Mesodermal cell (in vitro differentiated cells): ENCODE measurements at regions not wholly inside any gene's neighbourhood (a gene's known extent, or its start where the extent isn't known, plus 50 kb on each side); places are given as distances from the start of the nearest gene placed in this dataset.

Source experiments
- H3K27ac ChIP-seq: 2 replicates; pipeline ENCODE4 v1.7.0; 2013; ENCODE audit warnings: mild to moderate bottlenecking, low read depth, low read length, moderate library complexity; ENCODE audit not compliant: severe bottlenecking
- H3K36me3 ChIP-seq: 2 replicates; pipeline ENCODE4 v1.7.1; 2013; ENCODE audit warnings: mild to moderate bottlenecking, low read length, moderate library complexity; ENCODE audit not compliant: control insufficient read depth, insufficient read depth
- H3K4me1 ChIP-seq: one replicate; pipeline ENCODE4 v1.7.1; 2013; ENCODE audit warnings: mild to moderate bottlenecking, low read length; ENCODE audit not compliant: insufficient read depth, control insufficient read depth, poor library complexity, severe bottlenecking
- H3K4me3 ChIP-seq: 2 replicates; pipeline ENCODE4 v1.7.0; 2013; ENCODE audit warnings: low read length, control low read depth, mild to moderate bottlenecking; ENCODE audit not compliant: insufficient read depth, poor library complexity, severe bottlenecking; ENCODE audit errors: extremely low read depth
- H3K9me3 ChIP-seq: 2 replicates; pipeline ENCODE4 v1.7.1; 2013; ENCODE audit warnings: mild to moderate bottlenecking, low read length, moderate library complexity; ENCODE audit not compliant: control insufficient read depth
- WGBS, 2 experiments: methylation state at CpG; one replicate each; pipeline ENCODE4 v1.1.5; 2013; ENCODE audit warnings: missing lambda C conversion rate in 2 of 2; ENCODE audit not compliant: insufficient coverage in 2 of 2; 5-methylcytosine and 5-hydroxymethylcytosine counted together

- WGBS, 2 experiments = no CpG with 5 or more reads among the region's 1 CpG
- Histone ChIP-seq H3K4me3 (no peak overlapping the region), H3K27ac (no peak overlapping the region), H3K9me3 (no peaks in the 10 kb centered on the region), H3K36me3 (no peaks in the 10 kb centered on the region), H3K4me1 (no peaks in the 10 kb centered on the region)
Measured at GRCh38 chr4:115294717-115295116, 181.3 kb upstream of the NDST4 start.

GRCh38 chr4:115293093-115293462 lies 179.7 kb upstream of the NDST4 start:
- Histone ChIP-seq H3K4me1 (no peaks in the 10 kb centered on the region), H3K27ac (no peak overlapping the region), H3K9me3 (no peaks in the 10 kb centered on the region), H3K4me3 (no peak overlapping the region), H3K36me3 (no peaks in the 10 kb centered on the region)
- no CpG with 5 or more reads among the region's 1 CpG for WGBS, 2 experiments

GRCh38 chr4:115292320-115293092 lies 179.1 kb upstream of the NDST4 start:
- Histone ChIP-seq H3K27ac (no peak overlapping the region), H3K36me3 (no peaks in the 10 kb centered on the region), H3K4me1 (no peaks in the 10 kb centered on the region), H3K9me3 (no peaks in the 10 kb centered on the region), H3K4me3 (no peak overlapping the region)
- no CpG with 5 or more reads among the region's 2 CpGs for WGBS, 2 experiments

GRCh38 chr4:115287426-115287825 lies 174.0 kb upstream of the NDST4 start:
- WGBS, 2 experiments = no CpG with 5 or more reads among the region's 1 CpG
- no peaks in the 10 kb centered on the region for H3K36me3 ChIP-seq
- no peak overlapping the region for H3K27ac ChIP-seq
- H3K4me3 ChIP-seq = no peak overlapping the region
- H3K4me1 ChIP-seq = no peaks in the 10 kb centered on the region
- no peaks in the 10 kb centered on the region for H3K9me3 ChIP-seq

- Histone ChIP-seq H3K4me1 (no peaks in the 10 kb centered on the region), H3K27ac (no peak overlapping the region), H3K9me3 (no peaks in the 10 kb centered on the region), H3K36me3 (no peaks in the 10 kb centered on the region), H3K4me3 (no peak overlapping the region)
- WGBS, 2 experiments = 80% methylated on average over 1 of the region's 2 CpGs; no CpG with 5 or more reads in 1 of the 2 experiments
Measured at GRCh38 chr4:115279330-115279729, 165.9 kb upstream of the NDST4 start.

GRCh38 chr4:115278830-115279229 lies 165.4 kb upstream of the NDST4 start:
- no peaks in the 10 kb centered on the region for H3K9me3 ChIP-seq
- H3K4me1 ChIP-seq = no peaks in the 10 kb centered on the region
- H3K27ac ChIP-seq = no peak overlapping the region
- no peaks in the 10 kb centered on the region for H3K36me3 ChIP-seq
- WGBS, 2 experiments = no CpG with 5 or more reads among the region's 1 CpG
- H3K4me3 ChIP-seq = no peak overlapping the region

- Histone ChIP-seq H3K4me1 (no peaks in the 10 kb centered on the region), H3K36me3 (no peaks in the 10 kb centered on the region), H3K4me3 (no peak overlapping the region), H3K9me3 (no peaks in the 10 kb centered on the region), H3K27ac (no peak overlapping the region)
- WGBS, 2 experiments = 83% methylated on average over 1 of the region's 2 CpGs; no CpG with 5 or more reads in 1 of the 2 experiments
Measured at GRCh38 chr4:115275615-115276014, 162.2 kb upstream of the NDST4 start.

GRCh38 chr4:115274545-115274944 lies 161.1 kb upstream of the NDST4 start:
- Histone ChIP-seq H3K4me3 (no peak overlapping the region), H3K4me1 (no peaks in the 10 kb centered on the region)

GRCh38 chr4:115272594-115272993 lies 159.2 kb upstream of the NDST4 start:
- H3K4me3 ChIP-seq = no peak overlapping the region
- H3K36me3 ChIP-seq = no peaks in the 10 kb centered on the region
- no peaks in the 10 kb centered on the region for H3K4me1 ChIP-seq
- no peaks in the 10 kb centered on the region for H3K9me3 ChIP-seq
- H3K27ac ChIP-seq = no peak overlapping the region
- WGBS, 2 experiments = no CpG with 5 or more reads among the region's 2 CpGs

More at GRCh38 chr4:115274545-115274944, 161.1 kb upstream of the NDST4 start:
- Histone ChIP-seq H3K36me3 (no peaks in the 10 kb centered on the region), H3K9me3 (no peaks in the 10 kb centered on the region), H3K27ac (no peak overlapping the region)

GRCh38 chr4:115272185-115272584 lies 158.8 kb upstream of the NDST4 start:
- H3K9me3 ChIP-seq = no peaks in the 10 kb centered on the region
- WGBS, 2 experiments = 43% methylated on average over 1 of the region's 1 CpG; no CpG with 5 or more reads in 1 of the 2 experiments
- no peak overlapping the region for H3K27ac ChIP-seq
- H3K36me3 ChIP-seq = no peaks in the 10 kb centered on the region
- no peak overlapping the region for H3K4me3 ChIP-seq
- no peaks in the 10 kb centered on the region for H3K4me1 ChIP-seq

GRCh38 chr4:115260195-115260594 lies 146.8 kb upstream of the NDST4 start:
- no peak overlapping the region for H3K27ac ChIP-seq
- WGBS, 2 experiments = 83% methylated on average over 1 of the region's 1 CpG; no CpG with 5 or more reads in 1 of the 2 experiments

More at GRCh38 chr4:115260195-115260594, 146.8 kb upstream of the NDST4 start:
- Histone ChIP-seq H3K4me3 (no peak overlapping the region), H3K4me1 (no peaks in the 10 kb centered on the region), H3K36me3 (no peaks in the 10 kb centered on the region), H3K9me3 (no peaks in the 10 kb centered on the region)
